PC-3 (cell line): ENCODE measurements at regions not wholly inside any gene's neighbourhood (a gene's known extent, or its start where the extent isn't known, plus 50 kb on each side); places are given as distances from the start of the nearest gene placed in this dataset.

Experiments used
- EZH2 ChIP-seq: fragments of 300-600 bp; sonication (generic); IDR thresholded peaks from one replicate; pipeline ENCODE4 v1.6.1; 2017; ENCODE audit warnings: antibody characterized with exemption, mild to moderate bottlenecking, low read length; ENCODE audit not compliant: unreplicated experiment
- EZH2phosphoT487 ChIP-seq: fragments of 300-600 bp; sonication (generic); IDR thresholded peaks from 2 replicates; pipeline ENCODE4 v1.6.1; 2018; ENCODE audit warnings: mild to moderate bottlenecking, antibody characterized with exemption, low read length, borderline replicate concordance
- TF ChIP-seq, protein P1 (sequence below): fragments of 300-600 bp; sonication (generic); conservative IDR thresholded peaks from 2 replicates; pipeline ENCODE4 v1.5.1; 2017; ENCODE audit warnings: antibody characterized with exemption, low read depth, mild to moderate bottlenecking, low read length

DNA sequence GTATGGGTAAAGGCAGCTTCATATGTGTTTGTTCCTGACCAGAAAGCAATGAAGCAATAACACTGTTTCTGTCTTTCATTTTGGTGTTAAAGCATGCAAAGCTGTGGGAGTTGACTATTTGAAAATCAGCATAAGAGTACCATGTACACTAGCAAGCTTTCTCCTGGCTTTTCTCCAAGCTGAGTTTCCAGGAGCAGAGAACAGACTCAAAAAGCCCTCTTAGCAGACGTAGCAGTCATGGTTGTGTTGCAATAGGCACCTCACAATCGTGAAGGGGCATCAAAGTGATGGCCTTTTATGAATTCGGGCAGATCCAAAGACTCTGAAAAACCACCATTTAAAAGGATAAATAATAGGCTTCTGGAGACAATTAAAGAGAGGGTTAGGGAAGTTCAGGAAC is 159.7 kb downstream of the PTGER3 start:
- TF ChIP-seq, protein P1, sequence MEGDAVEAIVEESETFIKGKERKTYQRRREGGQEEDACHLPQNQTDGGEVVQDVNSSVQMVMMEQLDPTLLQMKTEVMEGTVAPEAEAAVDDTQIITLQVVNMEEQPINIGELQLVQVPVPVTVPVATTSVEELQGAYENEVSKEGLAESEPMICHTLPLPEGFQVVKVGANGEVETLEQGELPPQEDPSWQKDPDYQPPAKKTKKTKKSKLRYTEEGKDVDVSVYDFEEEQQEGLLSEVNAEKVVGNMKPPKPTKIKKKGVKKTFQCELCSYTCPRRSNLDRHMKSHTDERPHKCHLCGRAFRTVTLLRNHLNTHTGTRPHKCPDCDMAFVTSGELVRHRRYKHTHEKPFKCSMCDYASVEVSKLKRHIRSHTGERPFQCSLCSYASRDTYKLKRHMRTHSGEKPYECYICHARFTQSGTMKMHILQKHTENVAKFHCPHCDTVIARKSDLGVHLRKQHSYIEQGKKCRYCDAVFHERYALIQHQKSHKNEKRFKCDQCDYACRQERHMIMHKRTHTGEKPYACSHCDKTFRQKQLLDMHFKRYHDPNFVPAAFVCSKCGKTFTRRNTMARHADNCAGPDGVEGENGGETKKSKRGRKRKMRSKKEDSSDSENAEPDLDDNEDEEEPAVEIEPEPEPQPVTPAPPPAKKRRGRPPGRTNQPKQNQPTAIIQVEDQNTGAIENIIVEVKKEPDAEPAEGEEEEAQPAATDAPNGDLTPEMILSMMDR = no peak
- TF ChIP-seq EZH2 = no peak
- TF ChIP-seq EZH2phosphoT487 = no peak
